ENCODE measurements at regions not wholly inside any gene's neighbourhood (a gene's known extent, or its start where the extent isn't known, plus 50 kb on each side); places are given as distances from the start of the nearest gene placed in this dataset.
"Not testable (repeated sequence)": the region's sequence is repeated elsewhere in the genome, so short reads cannot be mapped to it uniquely, and the experiment has no call there.

DNA sequence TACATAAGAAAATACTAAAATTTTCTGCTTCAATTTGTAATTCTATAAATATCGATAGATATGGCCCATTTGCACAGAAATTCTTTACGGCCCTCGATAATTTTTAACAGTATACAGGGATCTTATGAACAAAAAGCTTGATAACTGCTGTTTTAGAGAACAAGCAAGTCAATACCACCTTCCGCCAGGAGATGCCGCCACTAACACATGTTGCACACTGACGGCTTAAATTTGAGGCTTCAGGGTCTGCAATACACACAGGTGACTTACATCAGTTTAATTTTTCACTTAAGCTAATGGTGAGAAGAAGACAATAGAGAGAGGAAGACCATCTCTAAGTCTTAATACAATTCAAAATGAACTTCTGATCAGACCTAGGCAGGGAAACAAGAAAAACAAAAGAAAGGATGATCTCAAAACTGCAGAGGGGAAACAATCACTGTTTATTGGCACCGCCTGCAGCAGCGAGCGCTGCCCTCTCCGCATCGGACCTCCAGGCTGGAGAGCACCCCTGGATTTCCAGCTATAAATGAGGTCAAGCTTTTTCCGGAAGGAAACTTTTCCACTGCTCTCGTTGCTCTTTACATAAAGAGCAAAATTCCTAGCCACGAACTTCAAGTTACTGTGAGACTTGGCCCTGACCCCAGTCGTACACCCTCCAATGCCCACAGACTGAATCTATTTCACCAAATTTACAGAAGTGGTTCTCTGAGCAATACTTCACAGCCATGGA, 53.9 kb downstream of the OTOR start:
- DNase-seq: peak; percentile 41

DNA sequence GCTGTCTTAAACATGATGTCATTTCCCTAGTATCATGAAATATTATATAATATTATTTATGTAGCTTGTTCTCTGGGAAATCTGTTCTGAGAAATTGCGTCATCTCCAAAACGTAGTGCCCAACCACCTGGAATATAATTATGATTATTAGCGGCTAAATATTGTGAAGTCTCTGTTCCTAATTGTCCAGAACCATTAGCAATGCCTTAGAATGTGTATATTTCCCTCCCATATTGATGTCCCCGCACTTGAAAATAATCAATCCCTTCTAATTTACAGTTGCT, 54.4 kb downstream of the OTOR start:
- no peak for DNase-seq

DNA sequence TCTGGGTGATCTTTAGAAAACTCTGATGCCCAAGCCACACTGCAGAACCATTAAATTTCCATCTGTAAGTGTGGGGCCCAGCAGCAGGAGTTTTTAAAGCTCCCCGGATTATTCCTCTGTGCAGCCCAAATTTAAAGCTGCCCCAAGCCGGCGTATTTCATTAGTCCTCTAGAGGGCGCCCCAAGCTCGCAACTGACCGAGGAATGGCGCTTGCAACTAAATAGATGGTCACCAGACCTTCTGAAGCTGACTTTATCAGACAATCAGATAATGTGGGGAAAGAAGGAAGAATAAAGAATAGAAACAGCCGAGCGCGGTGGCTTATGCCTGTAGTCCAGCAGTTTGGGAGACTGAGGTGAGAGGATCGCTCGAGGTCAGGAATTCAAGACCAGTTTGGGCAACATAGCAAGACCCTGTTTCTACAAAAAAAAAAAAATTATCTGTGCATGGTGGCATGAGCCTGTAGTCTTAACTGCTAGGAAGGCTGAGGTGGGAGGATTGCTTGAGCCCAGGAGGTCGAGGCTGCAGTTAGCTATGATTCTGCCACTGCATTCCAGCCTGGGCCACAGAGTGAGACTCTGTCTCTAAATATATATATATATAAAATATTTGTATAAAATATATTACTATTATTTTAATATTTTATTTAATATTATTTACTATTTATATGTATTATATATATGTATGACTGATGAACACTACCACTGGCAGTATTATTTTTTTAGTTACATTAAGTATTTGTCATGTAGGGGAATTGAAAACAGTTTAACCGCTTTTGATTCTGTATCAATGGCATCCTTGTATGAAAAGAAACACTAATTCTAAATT, 56.0 kb downstream of the OTOR start:
- DNase-seq: peak; percentile 21

DNA sequence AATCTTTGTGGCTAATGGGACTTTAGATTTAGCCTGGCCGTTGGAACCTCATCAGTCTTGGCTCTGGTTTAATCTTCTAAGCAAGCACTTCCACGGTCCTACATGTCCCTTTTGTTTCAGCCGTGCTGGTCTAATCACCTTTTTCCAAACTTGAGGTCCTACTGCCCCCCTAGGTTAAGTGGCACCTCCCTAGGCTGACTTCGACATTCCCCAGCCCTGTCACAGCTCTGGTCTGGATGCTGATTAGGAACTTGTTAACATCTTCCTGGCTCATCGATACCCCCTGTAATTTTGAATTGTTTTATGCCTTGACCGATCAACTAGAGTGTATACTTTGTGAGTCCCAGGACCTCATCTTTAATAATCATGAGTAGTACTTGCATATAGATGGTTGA, 56.6 kb downstream of the OTOR start:
- no peak for DNase-seq

DNA sequence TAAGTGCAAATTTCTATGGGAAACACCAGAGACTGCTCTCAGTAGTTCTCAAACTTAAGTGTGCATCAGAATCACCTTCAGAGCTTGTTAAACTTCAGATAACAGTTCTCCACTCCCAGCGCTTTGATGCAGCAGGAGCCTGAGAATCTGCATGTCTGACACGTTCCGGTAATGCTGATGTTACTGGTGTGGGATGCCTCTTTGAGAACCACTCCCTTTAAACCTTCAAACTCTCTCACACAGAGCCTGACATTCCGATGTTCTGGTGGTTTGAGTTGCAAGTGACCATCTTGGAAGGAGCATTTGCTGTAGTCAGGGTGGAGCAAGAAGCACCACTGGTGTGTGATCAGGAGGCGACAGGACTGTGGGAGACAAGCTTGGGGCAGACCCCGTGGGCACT, 57.9 kb downstream of the OTOR start:
- no peak for DNase-seq

DNA sequence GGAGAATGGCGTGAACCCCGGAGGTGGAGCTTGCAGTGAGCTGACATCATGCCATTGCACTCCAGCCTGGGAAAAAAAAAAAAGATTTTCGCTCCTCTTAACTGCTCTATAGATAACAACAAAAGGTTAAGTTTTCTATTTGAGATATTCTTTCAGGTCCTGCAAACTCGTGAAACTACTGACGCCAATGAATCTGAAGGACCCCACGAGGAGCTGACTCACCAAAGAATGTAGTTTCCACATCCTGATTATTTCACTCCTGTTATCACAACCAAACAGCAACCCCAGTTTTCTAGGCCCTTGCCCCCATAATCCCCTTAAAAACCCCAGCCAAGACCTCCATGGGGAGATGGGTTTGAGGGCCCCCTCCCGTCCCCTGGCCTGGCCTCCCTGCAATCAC, 58.7 kb downstream of the OTOR start:
- no peak for DNase-seq

DNA sequence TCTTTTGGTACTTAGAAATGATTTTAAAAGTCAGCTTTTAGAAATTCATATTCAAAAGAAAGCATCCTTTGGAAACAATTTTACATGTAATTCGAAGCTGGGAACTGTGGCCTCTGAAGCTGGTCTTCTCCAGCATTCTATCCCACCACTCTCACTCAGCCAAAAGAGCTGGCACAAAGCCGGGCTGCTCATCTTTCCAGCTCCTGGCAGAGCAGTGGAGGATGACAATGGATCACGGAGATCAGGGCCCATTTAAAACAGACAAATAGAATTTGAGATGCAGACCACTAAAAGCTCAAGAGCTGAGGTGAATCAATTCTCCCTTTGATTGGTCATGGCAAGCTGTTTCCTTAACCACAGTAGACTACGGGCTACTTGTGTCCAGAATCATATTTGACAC, 60.6 kb downstream of the OTOR start:
- no peak for DNase-seq

DNA sequence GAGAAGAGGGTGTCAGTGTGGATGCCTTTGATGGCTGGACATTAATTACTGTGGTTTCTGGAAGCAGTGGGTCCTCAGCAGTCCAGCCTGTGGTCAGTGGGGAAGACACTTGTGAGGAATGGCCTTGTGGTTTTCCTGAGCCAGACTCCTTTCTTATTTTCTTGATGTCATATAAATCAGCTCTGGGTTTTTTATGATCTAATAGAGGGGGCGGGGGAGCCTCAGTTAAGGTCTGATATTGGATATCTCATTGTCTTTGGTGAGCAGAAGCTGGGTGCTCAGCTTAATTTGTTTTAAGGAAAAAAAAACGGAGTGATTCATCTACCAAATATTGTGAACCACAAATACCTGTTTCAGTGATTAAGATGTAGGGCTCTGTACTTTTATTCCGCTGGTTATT, 62.1 kb downstream of the OTOR start:
- DNase-seq: no peak

DNA sequence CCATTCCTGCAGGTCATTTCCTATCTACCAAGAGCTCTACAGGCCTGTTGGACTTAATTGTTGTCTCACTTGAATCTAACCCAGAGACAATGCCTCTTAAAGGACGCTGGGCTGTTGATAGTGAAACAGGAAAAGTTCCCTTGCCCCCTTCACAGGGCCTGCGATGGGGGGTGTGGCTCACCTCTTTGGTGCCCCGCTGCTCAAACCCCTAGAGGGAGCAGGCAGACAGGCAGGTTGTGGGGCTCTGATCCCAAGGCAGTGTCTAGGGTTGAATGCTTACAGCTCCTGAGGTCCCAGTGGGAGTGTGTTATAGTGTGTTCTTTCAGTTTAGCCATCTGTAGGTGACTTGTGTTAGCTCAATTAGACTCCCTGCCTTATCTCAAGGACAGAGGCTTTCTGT, 68.0 kb downstream of the OTOR start:
- no peak for DNase-seq

DNA sequence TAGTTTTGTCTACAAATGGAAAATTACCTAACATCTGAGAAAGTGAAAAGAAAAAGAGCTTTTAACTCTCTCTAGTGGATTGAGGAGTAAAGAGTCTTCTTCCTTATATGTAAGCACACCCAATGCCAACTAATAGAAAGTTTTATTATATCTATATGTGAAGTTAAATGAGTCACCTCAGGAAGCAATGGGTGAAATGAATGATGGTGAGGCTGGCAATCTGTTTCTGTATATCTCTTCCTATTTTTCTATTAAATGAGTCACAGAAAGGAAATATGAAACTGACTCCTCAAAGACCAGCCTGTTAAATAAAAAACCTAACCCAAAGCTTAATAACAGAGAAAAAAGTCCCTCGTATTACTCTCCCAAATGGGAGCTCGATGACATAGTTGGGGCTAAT, 71.3 kb downstream of the OTOR start:
- DNase-seq: no peak

DNA sequence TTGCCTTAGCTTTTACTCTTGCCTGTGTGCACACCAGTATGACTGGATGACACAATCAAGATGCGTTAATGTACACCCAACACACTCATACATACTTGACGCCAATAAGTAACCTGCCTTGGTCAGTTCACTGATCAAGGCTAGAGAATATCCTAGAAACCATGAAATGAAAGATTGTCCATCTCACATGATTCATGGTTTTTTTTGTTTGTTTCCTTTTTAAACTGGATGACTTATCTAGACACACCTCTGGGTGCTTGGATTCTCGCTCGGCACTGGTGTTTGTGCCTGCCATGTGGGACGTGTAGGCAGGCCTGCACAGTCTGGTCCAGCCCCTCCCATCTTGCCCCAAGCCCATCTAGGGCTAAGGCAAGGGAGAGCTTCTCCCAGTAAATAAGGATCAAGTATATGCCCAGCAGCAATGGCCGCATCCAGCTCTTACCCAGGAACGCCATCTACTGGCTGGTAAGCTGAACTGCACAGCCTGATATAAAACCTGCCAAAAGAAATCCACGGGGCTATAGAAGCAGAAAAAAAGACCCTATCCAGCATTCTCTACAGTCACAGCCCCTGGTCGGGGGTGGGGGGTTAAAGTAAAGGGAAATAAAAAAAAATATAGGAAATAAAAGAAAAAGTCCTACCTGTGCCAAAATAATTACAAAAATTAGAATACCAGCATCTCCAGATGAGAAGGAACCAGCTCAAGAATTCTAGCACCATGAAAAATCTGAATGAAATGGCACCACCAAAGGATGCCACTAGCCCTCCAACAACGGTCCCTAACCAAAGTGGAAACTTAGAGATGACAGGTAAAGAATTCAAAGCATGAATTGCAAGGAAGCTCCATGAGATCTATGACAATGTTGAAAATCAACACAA, 73.3 kb downstream of the OTOR start:
- no peak for DNase-seq

DNA sequence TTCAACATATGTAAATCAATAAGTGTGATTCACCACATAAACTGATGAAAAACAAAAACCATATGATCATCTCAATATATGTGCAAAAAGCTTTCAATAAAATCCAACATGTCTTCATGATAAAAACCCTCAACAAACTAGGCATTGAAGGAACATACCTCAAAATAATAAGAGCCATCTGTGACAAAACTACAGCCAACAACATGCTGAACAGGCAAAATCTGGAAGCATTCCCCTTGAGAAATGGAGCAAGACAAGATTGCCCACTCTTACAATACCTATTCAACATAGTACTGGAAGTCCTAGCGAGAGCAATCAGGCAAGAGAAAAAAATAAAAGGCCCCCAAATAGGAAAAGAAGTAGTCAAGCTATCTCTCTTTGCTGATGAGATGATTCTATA, 76.5 kb downstream of the OTOR start:
- DNase-seq: no peak

DNA sequence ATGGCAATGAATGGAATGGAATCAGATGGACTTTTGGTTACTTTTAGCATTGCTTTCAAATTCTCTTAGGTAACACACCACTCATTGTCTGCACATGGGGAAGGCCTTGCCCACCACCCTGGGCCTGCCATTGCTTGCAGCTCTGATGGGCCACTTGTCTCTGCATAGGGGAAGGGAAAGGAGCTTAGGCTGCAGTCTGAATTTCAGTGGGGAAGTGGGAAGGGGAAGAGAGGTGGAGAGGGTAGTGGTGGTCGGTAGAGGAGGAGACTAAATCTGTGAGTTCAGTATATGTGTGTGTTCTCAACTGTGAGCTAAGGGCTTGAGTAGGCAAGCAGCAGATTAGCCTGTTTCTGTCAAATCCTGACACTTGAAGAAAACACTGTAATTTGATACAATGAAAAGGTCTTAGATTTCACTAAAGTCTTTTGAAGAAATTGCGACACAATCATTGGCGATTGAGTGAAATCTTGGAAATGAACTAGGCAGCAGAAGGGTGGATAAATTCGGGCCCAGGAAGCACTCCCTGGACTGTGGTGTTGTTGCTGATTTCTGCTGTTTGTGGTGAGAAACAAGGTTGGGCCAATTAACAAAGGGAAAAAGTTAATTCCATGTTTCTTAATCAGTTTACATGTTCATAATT, 80.6 kb downstream of the OTOR start:
- DNase-seq: no peak

DNA sequence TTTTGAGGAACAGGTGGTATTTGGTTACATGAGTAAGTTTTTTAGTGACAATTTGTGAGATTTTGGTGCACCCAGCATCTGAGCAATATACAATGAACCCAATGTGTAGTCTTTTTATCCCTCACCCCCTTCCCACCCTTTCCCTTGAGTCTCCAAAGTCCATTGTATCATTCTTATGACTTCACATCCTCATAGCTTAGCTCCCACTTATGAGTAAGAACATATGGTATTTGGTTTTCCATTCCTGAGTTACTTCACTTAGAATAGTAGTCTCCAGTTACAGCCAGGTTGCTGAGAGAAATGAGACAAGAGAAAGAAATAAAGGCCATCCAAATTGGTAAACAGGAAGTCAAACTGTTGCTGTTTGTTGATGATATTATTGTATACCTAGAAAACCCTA, 87.5 kb downstream of the OTOR start:
- DNase-seq: not testable (repeated sequence)

DNA sequence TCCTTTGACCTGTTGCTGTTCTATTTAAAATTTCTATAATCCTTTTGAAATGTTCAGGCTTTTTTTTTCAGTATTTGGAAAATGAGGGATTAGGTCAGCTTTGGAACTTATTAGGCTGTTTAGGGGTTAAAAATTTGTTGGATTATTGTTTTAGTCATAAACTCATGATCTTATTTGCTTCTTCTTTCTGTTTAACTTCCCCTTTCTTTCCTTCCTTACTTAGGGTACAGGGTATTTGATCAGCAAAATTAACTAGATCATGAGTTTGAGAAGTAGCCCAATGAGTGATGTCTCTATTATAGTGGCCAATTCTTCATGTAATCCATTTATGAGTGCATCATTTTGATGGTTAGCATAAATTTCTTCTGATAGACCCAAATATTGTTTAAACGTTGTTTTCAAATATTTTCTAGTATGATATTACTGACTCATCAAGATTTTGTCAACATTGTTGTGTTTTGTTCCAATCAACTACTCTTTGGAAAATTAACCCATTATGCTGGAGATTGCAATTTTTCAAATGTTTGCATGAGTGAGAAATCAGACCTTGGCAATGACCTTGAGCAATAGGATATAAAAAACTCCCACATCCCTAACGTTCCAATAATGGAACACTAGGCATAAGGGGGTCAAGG, 94.4 kb downstream of the OTOR start:
- no peak for DNase-seq

DNA sequence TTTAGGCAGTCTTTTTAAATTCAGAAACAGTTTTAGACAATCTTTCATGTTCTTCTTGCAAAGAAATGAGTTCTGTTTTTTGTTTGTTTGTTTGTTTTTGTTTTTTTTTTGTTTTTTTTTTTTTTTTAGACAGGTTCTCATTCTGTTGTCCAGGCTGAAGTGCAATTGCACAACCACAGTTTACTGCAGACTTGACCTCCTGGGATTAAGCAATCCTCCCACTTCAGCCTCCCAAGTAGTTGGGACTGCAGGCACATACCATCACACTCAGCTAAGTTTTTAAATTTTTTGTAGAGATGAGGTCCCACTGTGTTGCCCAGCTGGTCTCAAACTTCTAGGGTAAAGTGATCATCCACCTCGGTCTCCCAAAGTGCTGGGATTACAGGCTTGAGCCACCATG, 96.2 kb downstream of the OTOR start:
- DNase-seq: no peak

DNA sequence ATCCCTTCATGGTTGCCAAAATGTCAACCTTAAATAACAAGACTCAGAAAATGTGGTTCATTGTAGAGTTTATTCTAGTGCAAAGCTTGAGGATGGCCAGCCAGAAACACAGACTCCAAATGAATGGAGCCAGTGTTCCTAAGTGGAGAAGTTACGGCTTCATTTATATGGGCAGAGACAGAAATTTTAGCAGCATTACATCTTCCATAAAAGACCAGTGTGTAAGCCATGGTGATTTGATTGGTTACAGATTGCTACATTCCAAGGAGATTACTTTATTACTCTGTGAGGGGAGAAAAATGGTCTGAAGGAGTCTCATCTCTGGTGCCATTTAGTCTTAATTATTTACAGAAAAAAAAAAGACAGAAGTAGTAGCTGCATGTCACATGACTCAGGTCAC, 97.8 kb downstream of the OTOR start:
- no peak for DNase-seq

DNA sequence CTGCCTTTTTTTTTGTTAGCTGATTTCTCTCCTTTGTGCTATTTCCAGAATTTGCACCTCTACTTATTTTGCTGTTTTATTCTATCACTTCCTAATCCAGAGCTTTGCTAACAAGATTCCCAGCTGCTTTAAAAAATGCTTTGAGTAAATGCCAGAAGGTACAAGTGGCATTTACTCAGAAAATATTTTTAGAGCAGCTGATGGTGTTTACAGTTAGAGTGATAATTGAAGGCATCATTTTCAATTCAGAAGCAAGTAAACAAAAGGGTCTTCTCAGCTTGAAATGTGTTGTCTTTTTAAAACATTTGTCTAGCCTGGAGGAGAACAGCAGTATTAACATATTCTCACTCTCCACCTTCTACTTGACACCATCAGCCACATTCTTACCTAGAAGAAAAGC, 99.9 kb downstream of the OTOR start:
- no peak for DNase-seq

DNA sequence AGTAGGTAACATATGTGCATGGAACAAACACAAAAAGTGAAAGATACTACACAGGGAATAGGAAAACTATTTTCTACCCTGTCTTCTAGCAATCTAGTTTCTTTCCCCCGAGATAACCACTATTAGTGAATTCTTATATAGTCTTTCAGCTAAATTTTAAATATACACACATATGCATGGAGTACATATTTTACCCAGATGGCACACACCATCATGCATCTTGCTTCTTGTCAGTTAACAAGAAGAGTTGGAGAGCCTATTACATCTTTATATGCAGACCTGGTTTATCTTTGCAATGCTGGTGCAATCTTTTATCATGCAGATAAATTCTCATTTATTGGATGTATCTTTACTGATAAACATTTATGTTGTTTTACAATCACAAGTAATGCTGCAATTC, 100.4 kb downstream of the OTOR start:
- DNase-seq: no peak

DNA sequence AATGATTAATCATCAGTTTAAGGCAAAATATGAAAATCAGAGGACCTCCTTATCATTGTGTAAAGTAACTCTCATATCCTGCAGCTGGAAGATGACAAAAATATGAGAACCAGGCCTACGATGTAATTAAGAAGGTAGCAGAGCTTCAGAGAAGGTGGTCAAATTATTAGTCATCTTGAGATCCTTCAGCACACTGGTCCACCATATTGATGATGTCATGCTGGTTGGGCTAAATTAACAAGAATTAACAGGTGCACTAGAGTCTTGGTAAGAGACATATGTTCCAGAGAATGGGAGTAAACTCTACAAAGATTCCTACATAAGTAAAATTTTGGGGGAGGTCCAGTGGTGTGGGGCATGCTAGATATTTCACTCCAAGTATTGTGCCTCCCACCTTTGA, 112.8 kb downstream of the OTOR start:
- no peak for DNase-seq

DNA sequence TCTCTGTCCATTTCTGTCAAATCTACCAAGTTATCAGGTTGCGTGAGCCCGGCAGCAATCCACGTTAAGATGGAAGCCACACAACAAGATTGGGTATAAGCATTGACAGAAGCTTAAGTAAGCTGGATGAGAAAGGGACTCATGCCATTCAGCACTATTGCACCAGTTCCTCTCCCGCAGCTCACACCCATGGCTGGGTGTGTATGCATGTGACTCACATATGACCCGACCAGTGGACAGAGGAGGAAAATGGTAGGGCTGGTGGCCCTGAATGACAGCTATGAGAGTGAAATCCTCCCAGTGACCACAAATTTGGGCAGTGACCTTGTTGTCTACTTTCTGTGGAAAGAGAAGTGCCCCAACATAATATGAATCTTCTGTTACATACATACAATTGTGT, 113.5 kb downstream of the OTOR start:
- no peak for DNase-seq

DNA sequence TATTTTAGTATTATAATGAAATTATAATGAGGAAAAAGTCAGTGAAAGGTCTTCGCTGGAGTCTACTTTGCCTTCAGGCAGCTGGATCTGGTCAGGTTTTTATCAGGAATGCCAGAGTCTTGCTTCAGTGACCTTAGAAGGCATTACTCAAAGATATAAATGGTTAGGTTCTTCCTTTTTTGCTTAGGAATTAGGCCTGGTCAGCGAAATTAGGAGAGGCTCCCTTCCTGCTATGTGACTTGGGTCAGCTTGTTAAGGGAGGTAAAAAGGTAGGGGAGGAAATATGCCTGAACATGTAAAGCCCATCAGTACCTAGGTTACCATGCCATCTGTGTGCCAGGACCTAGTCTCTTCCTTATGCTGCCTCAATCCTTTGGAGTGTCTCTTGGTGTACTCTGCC, 115.1 kb downstream of the OTOR start:
- no peak for DNase-seq

DNA sequence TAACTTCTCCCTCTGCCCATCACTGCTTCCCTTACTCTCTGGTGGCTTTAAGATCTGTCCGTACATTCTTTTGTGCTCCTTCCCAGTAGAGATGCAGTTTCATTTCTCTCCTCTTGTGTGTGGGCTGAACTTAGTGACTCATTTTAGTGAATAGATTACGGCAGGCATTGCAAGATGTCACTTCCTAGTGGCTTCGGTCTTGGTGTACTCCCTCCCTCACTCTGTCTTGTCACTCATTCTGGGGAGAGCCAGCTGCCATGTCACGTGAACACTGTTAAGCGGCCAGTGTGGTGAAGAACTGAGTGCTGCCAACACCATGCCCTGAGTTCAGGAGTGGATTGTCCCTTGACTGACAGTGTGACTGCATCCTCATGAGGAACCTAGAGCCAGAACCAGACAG, 115.9 kb downstream of the OTOR start:
- DNase-seq: no peak

Data from CD4-positive, alpha-beta T cell treated with Interleukin-6 for 4 hours (primary cell).